ENCODE measurements at regions not wholly inside any gene's neighbourhood (a gene's known extent, or its start where the extent isn't known, plus 50 kb on each side); places are given as distances from the start of the nearest gene placed in this dataset.
"Not testable (repeated sequence)": the region's sequence is repeated elsewhere in the genome, so short reads cannot be mapped to it uniquely, and the experiment has no call there.

DNA sequence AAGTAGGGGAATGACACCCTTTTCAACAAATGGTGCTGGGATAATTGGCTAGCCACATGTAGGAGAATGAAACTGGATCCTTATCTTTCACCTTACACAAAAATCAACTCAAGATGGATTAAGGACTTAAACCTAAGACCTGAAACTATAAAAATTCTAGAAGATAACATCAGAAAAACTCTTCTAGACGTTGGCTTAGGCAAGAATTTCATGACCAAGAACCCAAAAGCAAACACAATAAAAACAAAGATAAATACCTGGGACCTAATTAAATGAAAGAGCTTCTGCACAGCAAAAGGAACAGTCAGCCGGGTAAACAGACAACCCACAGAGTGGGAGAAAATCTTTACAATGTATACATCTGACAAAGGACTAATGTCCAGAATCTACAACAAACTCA, 345.5 kb downstream of the GPD2 start:
- DNase-seq = not testable (repeated sequence)

DNA sequence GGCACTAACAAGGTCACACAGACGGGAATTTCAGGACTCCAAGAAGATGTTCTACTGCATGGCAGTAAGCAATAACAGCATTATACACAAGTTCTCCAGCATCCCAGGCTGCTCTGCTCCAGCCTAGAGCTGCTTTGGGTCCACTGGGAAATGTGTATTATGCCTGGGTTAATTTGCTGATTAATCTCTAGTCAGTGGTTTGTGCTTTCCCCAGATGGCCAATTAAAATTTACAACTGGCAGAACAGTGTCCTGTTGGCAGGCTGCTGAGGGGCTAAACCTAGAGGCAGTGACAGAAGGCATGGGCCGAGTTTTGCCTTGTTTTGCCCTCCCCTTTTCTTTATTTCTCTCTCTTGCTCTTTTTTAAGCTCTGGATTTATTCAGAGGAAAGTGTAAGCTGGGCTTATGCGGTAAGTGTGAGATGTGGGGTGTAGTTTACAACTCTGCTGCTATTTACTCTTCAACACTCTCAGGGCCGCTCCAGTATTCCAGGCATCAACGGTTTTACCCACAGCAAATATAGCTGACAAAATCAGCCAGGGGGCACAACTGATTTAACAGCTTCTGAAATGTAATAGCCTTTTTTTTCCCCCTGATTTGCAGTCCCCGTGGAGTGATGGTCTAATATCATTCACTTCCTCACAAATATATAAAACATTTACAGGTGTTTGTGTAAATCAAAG, 348.0 kb downstream of the GPD2 start:
- DNase-seq = no peak

DNA sequence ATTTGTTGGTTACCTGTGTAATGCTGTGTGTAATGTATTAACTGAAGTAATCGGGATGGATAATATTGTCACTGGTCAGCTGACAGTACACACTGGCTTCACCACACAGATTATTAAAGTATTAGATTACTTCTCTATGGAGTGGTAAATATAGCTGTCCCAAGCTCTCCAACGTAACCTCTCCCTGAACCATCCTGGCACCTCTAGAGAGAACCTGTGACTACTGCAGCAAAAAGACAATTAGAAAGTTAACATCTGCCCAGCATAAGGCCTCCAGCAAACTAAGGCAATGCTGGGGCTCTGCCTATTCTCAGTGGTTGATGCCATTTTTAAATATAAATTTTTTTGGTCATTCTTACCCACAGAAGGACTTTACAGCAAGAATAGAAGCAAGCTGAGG, 351.3 kb downstream of the GPD2 start:
- DNase-seq = no peak

DNA sequence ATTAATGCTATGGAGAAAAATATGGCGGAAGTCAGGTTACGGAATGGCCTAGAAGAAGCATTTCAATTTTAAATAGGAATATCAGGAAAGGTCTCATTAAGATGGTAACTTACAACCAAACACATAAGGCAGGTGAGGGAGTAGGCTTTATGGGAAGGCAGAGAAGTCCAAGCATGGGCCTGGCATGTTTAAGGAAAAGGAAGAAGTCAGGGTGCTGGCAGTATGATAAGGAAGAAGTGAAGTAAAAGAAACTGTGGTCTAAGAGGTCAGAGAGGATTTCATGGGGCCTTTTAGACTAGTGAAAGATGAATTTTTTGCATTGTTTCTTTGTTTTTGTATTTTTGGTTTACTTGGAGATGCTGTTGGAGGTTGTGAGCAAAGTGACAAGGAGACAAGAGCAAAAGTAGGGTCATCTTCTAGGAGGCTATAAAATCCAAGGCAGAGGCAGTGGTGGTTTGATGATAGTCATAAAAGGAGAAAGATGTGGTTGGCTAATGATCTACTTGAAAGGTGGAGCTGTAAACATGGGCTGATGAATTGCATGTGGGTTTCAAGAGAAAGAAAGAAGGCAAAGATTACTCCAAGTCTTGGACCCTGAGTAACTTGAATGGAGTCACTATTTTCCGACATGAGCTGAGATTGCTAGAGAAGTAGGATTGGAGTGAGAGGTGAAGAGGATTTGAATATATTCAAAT, 354.3 kb downstream of the GPD2 start:
- no peak for DNase-seq

DNA sequence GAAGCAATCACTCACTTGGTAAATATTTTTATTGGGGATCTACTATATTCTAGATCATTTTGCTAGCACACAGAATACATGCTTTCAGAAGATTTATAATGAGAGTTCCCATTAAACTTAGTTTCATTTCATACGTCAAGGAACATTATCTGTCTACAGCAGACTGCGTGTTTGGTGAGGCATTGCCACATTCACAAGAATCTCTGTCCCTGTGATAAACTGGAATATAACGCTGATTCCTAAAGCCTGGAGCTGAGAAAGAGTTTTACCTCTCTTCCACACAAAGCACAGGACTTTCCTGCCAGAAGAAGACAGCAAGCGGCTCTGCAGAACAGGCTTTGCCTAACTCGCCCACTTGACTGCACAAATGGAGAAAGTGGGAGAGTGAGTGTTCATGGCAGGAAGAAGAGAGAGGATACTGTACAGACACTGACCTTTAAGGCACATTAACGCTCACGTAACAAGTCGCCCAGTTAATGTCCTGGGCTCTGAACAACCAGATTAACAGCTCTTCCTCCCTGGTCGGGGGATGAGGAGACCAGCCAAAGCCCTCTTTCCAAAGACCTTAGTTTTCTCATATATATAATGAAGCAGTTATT, 356.2 kb downstream of the GPD2 start:
- DNase-seq = no peak

DNA sequence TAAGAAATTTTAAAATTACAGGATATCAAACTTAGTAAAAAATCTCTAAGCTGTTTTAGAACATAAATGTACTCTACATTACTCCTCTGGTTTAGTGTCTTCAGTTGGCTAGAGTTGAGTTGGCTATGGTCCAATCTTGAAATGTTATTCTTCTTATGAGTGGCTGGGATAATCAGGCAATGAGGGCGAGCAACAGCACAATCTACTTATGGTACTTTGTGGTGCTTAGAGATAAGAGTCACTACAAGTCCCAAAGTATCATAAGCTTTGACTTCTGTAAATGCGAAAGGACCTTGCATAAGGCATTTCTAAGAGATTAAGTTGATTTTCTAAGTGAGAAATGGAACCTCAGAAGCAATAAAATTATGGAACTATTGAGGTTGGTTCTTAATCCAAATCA, 361.7 kb downstream of the GPD2 start:
- DNase-seq = no peak

DNA sequence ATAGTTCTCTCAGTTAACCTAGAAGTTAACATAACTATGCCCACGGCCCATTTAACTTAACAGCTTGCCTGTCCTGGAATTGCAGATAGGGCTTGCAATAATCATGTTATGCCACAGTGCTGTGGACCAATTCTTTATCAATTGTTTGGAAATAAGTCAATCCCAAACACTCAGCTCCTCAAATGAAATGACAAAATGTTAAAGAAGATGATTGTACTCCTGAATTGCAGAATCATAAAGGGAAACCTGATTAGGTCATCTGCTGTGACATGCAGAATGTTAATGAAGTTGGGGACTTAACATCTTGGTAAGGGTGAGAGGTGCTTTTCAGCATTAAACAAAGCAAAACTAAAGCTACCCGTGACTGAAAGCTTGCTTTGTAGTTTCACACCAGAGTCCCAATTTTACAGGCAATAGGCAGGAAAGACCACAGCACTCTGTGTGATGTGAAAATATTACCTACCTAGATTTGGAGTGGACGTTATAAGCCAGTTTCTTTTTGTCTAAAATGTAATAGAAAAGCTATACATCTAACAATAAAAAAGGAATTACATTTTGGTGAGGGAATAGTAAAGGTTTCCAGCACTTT, 364.0 kb downstream of the GPD2 start:
- peak; percentile 2 for DNase-seq

DNA sequence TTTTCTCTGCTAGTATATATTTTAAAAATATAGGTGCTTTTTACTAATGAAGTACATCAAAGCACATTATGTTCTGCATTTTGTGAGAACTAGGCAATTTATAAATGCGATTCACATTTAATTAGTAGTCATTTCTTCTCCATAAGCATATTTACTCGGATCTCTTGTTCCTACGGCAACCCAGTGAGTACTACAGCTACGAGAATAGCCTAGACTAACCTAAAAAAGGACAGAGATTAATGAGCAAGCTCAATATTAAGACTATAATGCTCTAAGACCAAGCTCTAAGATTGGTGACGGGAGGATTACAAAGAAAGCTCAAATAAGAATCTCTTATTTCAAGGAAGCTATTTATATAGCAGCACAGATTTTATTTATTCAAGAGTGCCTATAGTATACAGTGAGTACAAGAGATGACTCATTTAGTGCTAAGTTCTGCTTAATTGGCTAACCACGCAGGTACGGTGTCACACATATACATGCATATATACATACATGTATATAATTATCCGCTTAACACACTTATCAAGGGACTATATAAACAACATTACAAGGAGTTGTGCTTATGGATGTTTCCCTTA, 364.7 kb downstream of the GPD2 start:
- DNase-seq = peak; percentile 4

DNA sequence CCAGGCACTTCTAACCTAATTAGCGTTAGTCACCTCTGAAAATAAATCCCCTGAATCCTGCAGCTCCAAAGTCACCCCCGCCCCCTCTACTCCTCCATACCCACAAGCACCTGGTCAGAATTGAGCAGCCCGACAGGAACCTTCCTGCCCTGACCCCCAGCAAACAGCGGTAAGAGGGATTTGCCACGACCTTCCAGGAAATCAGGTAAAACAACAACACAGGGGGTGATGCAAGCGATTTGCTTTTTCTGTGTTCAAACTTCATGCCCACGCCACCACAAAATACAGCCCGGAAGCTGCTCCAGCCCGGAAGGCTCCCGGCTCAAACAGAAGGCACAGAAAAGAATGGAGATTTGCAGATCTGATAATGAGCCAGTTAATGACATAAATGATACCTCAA, 367.1 kb downstream of the GPD2 start:
- no peak for DNase-seq

DNA sequence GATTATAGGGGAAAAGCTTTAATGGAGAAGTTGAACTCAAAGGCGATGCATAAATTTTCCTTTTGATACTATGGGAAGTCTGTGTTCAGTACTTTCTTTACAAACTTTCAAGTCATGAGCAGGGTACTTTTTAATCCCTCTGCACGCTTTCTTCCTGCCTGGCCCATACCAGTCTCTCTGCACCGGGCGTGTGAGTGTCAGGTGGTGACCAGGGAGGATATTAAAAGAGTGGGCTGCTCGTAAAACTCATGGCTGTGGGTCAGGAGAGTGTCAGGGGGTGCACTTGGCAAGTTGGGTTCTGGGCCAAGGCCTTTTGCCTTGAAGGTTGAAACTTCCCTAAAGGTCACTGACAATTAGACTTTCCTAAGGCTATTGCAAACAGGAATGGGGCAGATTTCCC, 367.8 kb downstream of the GPD2 start:
- no peak for DNase-seq

DNA sequence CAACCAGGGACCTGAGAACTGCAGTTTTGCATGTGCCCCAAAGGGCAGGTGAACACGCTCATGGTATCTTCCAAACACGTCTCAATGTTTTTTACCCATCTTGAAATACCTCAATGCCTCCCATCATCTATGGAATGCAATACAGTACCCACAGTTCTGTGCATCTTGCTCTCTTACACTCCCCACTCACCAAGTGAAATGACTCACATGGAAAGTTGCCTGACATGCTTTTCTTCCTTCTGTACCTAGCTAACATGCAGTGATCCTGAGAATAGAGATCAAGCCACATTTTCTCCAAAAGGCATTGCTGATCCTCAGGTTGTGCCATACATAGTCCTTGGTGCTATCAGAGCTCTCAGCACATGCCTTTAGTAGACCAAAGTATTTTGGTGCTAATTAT, 373.9 kb downstream of the GPD2 start:
- no peak for DNase-seq

DNA sequence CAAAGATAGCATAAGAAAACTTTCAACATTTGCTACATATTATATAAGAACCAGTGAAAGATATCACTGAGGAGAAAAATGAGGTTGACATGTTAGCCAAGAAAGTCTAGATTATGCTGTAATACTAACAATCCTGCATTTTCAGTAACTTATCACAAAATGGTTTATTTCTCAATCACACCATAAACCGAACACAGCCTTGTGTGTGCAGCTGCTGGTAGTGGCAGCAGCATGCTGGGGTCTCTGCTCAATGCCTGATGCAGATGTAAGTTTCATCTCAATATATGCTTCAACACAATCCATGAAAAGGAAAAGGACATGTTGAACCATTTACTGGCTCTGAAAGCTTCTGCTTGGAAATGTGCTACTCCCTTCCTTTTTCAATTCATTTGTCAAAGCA, 376.3 kb downstream of the GPD2 start:
- DNase-seq = no peak

DNA sequence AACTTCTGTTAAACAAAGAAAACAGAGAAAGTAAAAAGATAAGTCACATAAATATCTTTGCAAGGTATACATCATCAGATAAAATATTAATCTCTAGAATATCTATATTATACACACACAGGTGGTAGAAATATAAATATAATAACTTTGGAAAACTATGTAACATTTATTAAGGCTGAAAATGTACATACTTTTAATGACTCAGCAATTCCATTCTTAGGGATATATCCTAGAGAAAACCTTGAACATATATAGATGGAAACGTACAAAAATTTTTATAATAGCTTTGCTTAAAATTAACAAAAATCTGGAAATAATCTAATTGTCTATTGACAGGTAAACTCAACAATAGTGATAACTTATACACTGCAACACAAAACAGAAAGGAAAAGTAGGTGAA, 381.3 kb downstream of the GPD2 start:
- no peak for DNase-seq

DNA sequence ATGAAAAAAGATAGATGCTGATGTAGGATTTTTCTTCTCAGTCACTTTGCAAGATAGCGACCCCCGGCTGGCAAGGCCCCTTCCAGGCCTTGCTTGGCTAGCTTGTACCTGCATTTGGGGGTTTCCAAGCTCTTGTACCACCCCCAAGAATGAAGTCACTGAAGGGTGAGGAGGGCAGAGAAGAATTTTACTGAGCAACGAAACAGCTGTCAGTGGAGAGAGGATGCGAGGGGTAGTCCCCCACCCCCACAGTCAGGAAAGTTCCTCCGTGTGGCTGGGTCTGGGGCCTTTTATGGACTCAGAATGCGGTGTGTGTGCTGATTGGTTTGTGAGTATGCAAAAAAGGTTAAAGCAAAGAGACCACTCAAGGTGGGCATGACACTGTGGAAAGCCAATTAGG, 382.0 kb downstream of the GPD2 start:
- DNase-seq = no peak

DNA sequence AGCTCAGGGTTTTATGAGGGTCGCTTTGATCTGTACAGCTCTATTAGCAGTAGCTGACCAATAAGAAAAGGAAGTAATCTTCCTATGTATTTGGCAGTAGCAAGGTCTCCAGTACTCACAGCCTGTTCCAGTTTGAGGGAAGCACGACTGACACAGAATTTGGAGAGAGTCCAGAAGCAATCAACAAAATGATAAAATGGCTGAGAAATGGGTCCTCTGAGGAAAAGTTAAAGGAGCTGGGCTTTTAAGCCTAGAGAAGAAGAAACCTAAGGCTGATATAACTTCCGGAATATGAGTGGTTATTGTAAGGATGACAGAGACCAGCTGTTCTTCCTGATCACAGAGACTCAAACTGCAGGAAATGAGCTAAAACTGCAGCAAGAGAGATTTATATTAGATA, 382.8 kb downstream of the GPD2 start:
- no peak for DNase-seq

DNA sequence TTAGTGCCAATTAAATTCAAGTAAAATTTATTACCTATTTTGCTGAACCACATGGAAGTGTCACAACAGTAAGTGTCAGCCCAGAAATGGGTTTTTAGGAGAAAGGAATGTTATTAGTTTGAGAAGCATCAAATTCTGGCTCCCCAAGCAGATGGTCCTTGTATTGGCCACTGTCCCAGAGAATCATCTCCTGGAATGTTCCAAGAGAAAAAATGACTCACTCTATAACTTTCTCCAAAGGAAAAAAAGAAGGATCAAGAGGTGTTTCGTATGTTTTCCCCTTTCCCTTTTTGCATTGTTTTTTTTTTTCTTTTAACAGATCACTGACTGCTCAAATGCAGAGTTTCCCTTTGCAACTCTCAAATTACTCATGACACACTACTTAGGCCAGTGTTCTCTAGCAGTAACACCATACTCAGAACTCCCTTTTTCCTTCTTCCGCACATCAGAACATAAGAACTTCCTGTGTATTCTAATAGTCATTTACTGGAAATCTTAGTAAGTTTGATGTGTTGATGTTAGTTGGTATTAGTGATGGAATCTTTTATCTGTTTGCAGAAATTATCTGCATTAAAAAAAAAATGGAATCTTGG, 390.3 kb downstream of the GPD2 start:
- peak; percentile 68 for DNase-seq

DNA sequence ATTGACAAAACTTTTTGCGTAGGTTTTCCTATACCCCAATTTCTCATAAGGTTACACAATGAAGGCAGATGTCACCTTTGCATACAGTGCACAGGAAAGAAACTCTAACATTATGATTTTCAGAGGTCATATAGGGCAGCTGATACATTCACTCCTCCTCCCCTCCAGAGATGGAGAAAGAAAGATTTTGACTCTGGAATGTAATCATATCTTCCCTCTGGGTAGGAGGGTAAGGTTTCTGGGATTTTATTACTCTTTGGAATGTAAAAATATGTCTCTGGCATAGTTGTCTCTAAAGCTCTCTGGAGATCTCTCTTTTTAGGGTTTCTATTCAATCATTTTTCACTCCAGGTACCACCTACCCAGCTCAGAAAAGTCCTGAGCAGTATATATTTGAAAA, 398.3 kb downstream of the GPD2 start:
- DNase-seq = no peak

DNA sequence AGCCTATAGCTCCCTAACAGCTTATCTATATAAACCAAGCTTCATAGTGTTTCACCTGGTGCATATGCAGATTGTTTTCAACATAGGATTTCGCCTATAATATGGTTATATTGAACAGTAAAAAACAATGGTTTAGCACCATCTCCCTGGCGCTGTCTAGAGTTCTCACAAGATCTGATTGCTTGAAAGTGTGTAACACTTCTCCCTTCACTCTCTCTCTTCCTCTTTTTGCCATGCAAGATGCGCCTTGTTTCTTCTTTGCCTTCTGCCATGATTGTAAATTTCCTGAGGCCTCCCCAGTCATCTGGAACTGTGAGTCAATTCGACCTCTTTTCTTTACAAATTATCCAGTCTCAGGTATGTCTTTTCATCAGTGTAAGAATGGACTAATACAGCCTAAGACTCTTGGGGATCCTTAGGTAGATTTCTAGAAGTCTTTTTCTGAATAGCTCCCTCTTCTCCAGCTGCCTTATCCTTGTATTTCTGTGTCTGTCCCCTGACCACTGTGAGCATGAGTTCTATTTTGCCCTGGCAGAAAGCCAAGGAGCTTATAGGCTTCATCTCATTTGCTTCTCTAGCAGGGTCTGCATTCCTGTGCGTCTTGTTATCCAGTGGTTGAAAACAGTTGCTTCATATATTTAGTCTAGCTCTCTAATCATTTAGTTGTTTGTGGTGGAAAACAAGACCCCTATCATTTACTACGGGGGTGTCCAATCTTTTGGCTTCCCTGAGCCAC, 401.6 kb downstream of the GPD2 start:
- DNase-seq = no peak

DNA sequence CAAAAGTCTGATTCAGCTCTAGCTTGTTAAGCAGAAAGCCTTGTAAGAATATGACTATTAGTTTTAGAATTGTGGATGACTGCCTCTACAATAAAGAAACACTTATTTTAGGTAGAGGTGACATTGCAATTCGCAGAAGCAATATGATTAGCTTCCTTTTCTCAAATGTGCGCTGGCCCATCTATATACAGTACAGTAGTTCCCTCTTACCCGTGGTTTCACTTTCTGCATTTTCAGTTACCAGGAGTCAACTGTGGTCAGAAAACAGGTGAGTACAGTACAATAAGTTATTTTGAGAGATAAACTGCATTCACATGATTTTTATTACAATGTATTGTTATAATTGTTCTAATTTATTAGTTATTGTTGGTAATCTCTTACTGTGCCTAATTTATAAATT, 405.1 kb downstream of the GPD2 start:
- no peak for DNase-seq

DNA sequence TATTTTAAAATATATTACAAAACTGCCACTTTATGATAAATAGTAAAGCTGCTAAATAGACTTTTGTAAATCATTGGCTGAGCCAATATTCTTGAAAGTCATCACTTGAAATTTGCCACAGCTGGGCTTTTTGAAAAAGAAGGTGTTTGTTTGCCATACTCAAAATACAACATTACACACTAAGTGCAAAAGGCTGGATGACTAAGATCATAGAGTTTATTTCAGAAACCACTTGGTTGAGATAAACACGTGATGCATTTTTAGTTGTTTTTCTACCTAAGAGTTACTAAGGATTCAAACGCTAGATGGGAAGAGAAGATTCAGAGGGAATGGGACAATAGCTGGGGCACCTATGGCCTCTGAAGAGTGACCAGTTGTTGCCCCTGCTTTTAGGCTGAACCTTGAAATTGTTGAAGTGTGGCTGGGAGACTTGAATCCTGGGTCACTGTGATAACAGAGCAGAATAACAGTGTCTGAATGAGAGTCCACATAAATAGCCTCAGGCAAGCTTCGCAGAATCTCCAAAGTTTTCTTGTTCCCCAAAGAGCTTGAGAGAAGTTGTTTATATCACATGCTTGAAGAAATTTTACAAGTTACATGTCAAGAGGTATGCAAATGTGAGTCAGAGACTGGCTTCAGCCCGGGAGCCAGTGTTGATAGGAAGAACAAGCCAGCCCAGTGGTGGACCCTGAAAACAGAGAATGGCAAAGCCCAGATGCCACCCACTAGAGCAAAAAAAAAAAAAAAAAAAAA, 409.8 kb downstream of the GPD2 start:
- DNase-seq = peak; percentile 35

DNA sequence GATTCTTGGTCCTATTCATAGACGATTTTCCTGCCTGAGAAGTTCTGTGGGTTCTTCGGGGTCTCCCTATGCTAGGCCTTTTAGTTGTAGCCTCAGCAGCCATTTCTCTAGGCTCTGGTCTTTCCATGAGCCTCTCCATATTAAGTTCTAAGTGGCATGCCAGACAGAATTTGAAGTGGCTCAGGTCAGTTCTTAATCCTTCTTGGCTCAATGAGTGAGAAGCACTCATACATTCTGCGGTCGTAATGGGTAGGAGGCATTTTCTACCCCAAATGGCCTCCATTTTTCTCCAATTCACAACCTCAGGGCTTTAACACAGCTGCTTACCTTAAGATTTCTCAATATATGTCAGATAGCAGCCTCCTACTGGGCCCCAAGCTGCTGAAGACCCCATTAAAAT, 405.3 kb upstream of the GALNT5 start:
- DNase-seq = no peak

DNA sequence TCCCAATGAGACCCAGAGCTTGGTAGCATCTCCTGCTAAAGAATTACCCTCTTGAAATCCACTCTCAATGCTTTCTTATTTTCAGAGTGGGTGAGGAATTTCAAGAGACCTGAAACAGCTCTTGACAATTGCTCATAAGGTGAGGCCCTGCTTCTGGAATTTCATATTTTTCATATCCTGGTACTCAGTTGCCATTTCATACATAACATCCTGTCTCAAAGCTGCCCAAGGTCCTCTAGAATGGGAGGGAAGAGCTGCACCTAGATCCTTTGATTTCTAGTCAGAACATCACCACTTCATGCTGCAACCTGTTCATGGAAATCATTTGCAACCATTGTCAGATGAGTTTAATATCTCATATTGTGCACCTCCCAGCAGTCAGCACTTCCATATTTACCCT, 404.8 kb upstream of the GALNT5 start:
- no peak for DNase-seq
